HCT116 (cell line): ENCODE measurements at regions not wholly inside any gene's neighbourhood (a gene's known extent, or its start where the extent isn't known, plus 50 kb on each side); places are given as distances from the start of the nearest gene placed in this dataset.

Experiments used
- ATAC-seq: fragments of 200-7000 bp; cut with Tn5 transposase; 2 replicates; pipeline ENCODE4 v1.9.1; 2020; ENCODE audit warnings: mild to moderate bottlenecking, moderate library complexity
- BruUV-seq: library from RNA; stranded (reverse); fragments of 400-500 nt; replicated peaks from 2 replicates; lab custom pipeline; 2021; lab: Mats Ljungman, UMichigan
- CTCF ChIA-PET: fragments of 300-600 bp; sonication (Branson Sonifier 250); formaldehyde crosslinking; loops from one replicate; lab custom pipeline; 2021; ENCODE audit warnings: antibody characterized with exemption; lab: Charles Lee
- POLR2A ChIA-PET: fragments of 300-600, 350-600 bp; sonication (Branson Sonifier 250); formaldehyde crosslinking; loops from one replicate; lab custom pipeline; 2021; ENCODE audit warnings: antibody characterized with exemption; lab: Charles Lee
- RAD21 ChIA-PET, 2 experiments: fragments of 300-600 bp; sonication (Branson Sonifier 250); formaldehyde crosslinking; loops; one replicate each; lab custom pipeline; 2023; ENCODE audit warnings: low total read pairs in 2 of 2; ENCODE audit not compliant: uncharacterized antibody in 2 of 2, unreplicated experiment in 2 of 2, low non-redundant PET in 1 of 2; lab: Charles Lee
- DNase-seq: peaks from one replicate; pipeline ENCODE4 v3.0.0-alpha.2; 2010; ENCODE audit warnings: low read depth, low spot score
- H2AFZ ChIP-seq: fragments of 200-600 bp; shearing (Covaris generic), sonication (generic); 2 replicates; pipeline ENCODE4 v1.6.1; 2017; ENCODE audit warnings: low read depth, mixed run types, mixed read lengths, antibody characterized with exemption, low read length; ENCODE audit not compliant: poor library complexity, severe bottlenecking
- H3K27ac ChIP-seq: 2 replicates; pipeline ENCODE4 v1.5.1; 2012; ENCODE audit warnings: low read depth, low read length
- H3K27me3 ChIP-seq: fragments of 200-600 bp; sonication (generic); 2 replicates; pipeline ENCODE4 v1.6.1; 2016; ENCODE audit warnings: mixed run types, low read length, mixed read lengths; ENCODE audit not compliant: insufficient read depth
- H3K36me3 ChIP-seq, 2 experiments: fragments of 200-500 bp in 1 of 2; fragments of 200-600 bp in 1 of 2; sonication (Bioruptor generic) in 1 of 2; sonication (generic) in 1 of 2; 2 replicates each; pipeline versions ENCODE4 v1.5.1 to v1.6.1; 2014 to 2016; ENCODE audit warnings: low read length in 2 of 2, inconsistent platforms in 1 of 2, mixed read lengths in 1 of 2, mixed run types in 1 of 2; ENCODE audit not compliant: insufficient read depth in 2 of 2, control insufficient read depth in 1 of 2
- H3K4me1 ChIP-seq, 2 experiments: fragments of 200-600 bp in 1 of 2; sonication (generic) in 1 of 2; 2 replicates each; pipeline versions ENCODE4 v1.5.1 to v1.6.1; 2012 to 2017; ENCODE audit warnings: low read length in 2 of 2, inconsistent platforms in 1 of 2, mild to moderate bottlenecking in 1 of 2, mixed read lengths in 1 of 2, mixed run types in 1 of 2, moderate library complexity in 1 of 2; ENCODE audit not compliant: insufficient read depth in 2 of 2, control insufficient read depth in 1 of 2
- H3K4me2 ChIP-seq: fragments of 200-600 bp; sonication (generic); 2 replicates; pipeline ENCODE4 v1.6.1; 2017; ENCODE audit warnings: mixed run types, low read length, mixed read lengths
- H3K4me3 ChIP-seq, 2 experiments: fragments of 200-600 bp in 1 of 2; sonication (generic) in 1 of 2; replicated peaks in 1 of 2; 2 replicates each; pipeline ENCODE4 v1.5.1; 2011 to 2016; ENCODE audit warnings: low read length in 2 of 2, control low read depth in 1 of 2, low read depth in 1 of 2, mild to moderate bottlenecking in 1 of 2, mixed read lengths in 1 of 2, mixed run types in 1 of 2
- H3K79me2 ChIP-seq: fragments of 200-600 bp; sonication (generic); 2 replicates; pipeline ENCODE4 v1.6.1; 2017; ENCODE audit warnings: mild to moderate bottlenecking, mixed run types, low read length, moderate library complexity, mixed read lengths; ENCODE audit not compliant: insufficient read depth
- H3K9ac ChIP-seq: fragments of 200-600 bp; sonication (generic); 2 replicates; pipeline ENCODE4 v1.6.1; 2016; ENCODE audit warnings: low read length, mixed read lengths
- H3K9me2 ChIP-seq: fragments of 200-600 bp; sonication (generic), shearing (Covaris generic); 2 replicates; pipeline ENCODE4 v1.6.1; 2017; ENCODE audit warnings: mixed run types, mild to moderate bottlenecking, moderate library complexity; ENCODE audit not compliant: insufficient read depth
- H3K9me3 ChIP-seq, 2 experiments: fragments of 200-500 bp in 1 of 2; fragments of 200-600 bp in 1 of 2; sonication (Bioruptor generic) in 1 of 2; sonication (generic) in 1 of 2; 2 replicates each; pipeline ENCODE4 v1.6.1; 2014 to 2017; ENCODE audit warnings: low read length in 2 of 2, mixed read lengths in 2 of 2, inconsistent platforms in 1 of 2, low read depth in 1 of 2, mild to moderate bottlenecking in 1 of 2, mixed run types in 1 of 2, moderate library complexity in 1 of 2; ENCODE audit not compliant: control insufficient read depth in 1 of 2, insufficient read depth in 1 of 2
- H4K20me1 ChIP-seq: fragments of 200-600 bp; sonication (generic), shearing (Covaris generic); 2 replicates; pipeline ENCODE4 v1.6.1; 2017; ENCODE audit warnings: mixed run types, mild to moderate bottlenecking, moderate library complexity; ENCODE audit not compliant: insufficient read depth
- ATF3 ChIP-seq: IDR thresholded peaks from 2 replicates; pipeline ENCODE4 v1.6.1; 2012
- CBX3 ChIP-seq: IDR thresholded peaks from 2 replicates; pipeline ENCODE4 v1.6.1; 2012; ENCODE audit warnings: low read depth
- CEBPB ChIP-seq: IDR thresholded peaks from 2 replicates; pipeline ENCODE4 v1.6.1; 2012; ENCODE audit warnings: low read depth
- ELF1 ChIP-seq: IDR thresholded peaks from 2 replicates; pipeline ENCODE4 v1.6.1; 2012; ENCODE audit warnings: low read depth, borderline replicate concordance
- EZH2 ChIP-seq: fragments of 200-600 bp; sonication (generic); IDR thresholded peaks from 2 replicates; pipeline ENCODE4 v1.6.1; 2017; ENCODE audit warnings: antibody characterized with exemption, mixed run types
- EZH2phosphoT487 ChIP-seq: fragments of 200-600 bp; IDR thresholded peaks from 2 replicates; pipeline ENCODE4 v1.6.1; 2018; ENCODE audit warnings: antibody characterized with exemption, borderline replicate concordance
- FOSL1 ChIP-seq: IDR thresholded peaks from 2 replicates; pipeline ENCODE4 v1.6.1; 2012; ENCODE audit warnings: low read depth
- JUND ChIP-seq: IDR thresholded peaks from 2 replicates; pipeline ENCODE4 v1.6.1; 2012
- MAX ChIP-seq: IDR thresholded peaks from 2 replicates; pipeline ENCODE4 v1.6.1; 2012
- POLR2A ChIP-seq: IDR thresholded peaks from 2 replicates; pipeline ENCODE4 v1.7.0; 2011; ENCODE audit warnings: borderline replicate concordance; ENCODE audit not compliant: insufficient read depth, insufficient read length; ENCODE audit errors: extremely low read depth
- POLR2AphosphoS5 ChIP-seq: IDR thresholded peaks from 2 replicates; pipeline ENCODE4 v1.6.1; 2011; ENCODE audit warnings: mild to moderate bottlenecking, low read depth, low read length, moderate library complexity
- RAD21 ChIP-seq: IDR thresholded peaks from 2 replicates; pipeline ENCODE4 v1.6.1; 2012; ENCODE audit warnings: low read depth, mild to moderate bottlenecking
- REST ChIP-seq: IDR thresholded peaks from 2 replicates; pipeline ENCODE4 v1.6.1; 2012; ENCODE audit warnings: low read depth
- SP1 ChIP-seq: IDR thresholded peaks from 2 replicates; pipeline ENCODE4 v1.6.1; 2012; ENCODE audit warnings: low read depth
- SRF ChIP-seq: IDR thresholded peaks from 2 replicates; pipeline ENCODE4 v1.6.1; 2012; ENCODE audit warnings: low read depth
- YY1 ChIP-seq: IDR thresholded peaks from 2 replicates; pipeline ENCODE4 v1.6.1; 2011; ENCODE audit warnings: low read length, low read depth, moderate library complexity, mild to moderate bottlenecking; ENCODE audit not compliant: insufficient replicate concordance; ENCODE audit errors: extremely low read depth
- ZBTB33 ChIP-seq: IDR thresholded peaks from 2 replicates; pipeline ENCODE4 v1.6.1; 2011; ENCODE audit warnings: mild to moderate bottlenecking, low read length, moderate library complexity; ENCODE audit not compliant: insufficient replicate concordance; ENCODE audit errors: extremely low read depth
- ZFX ChIP-seq: fragments of 450-650 bp; IDR thresholded peaks from 2 replicates; pipeline ENCODE4 v1.6.1; 2017
- intact Hi-C: fragments of 100-400 bp; cut with micrococcal nuclease; formaldehyde crosslinking; loops from 2 replicates; pipeline ENCODE4 v1.10.0; 2022

- CTCF ChIA-PET: no interaction called here
- RAD21 ChIA-PET: no interaction called here
These were observed 280.6 kb downstream of the SMOC2 start for GRCh38 chr6:168721571-168721970.

GRCh38 chr6:168719901-168720300 lies 278.9 kb downstream of the SMOC2 start:
- H3K27me3 ChIP-seq: no peaks in the 10 kb centered on the region
- H3K79me2 ChIP-seq: no peaks in the 10 kb centered on the region
- H3K27ac ChIP-seq: no peak overlapping the region
- H3K9me2 ChIP-seq: no peaks in the 10 kb centered on the region
- intact Hi-C loops: no loop called here
- no peak for TF ChIP-seq ZFX
- no peak for TF ChIP-seq EZH2phosphoT487
- no peak for TF ChIP-seq CBX3
- TF ChIP-seq REST: no peak
- TF ChIP-seq JUND: no peak
- no peak for TF ChIP-seq ELF1
- no peak for TF ChIP-seq RAD21
- no peak for TF ChIP-seq POLR2AphosphoS5
- TF ChIP-seq MAX: no peak
- TF ChIP-seq POLR2A: no peak
- TF ChIP-seq ZBTB33: no peak
- no peak for TF ChIP-seq YY1
- TF ChIP-seq FOSL1: no peak
- no peak for TF ChIP-seq ATF3
- TF ChIP-seq SRF: no peak
- no peak for TF ChIP-seq EZH2
- TF ChIP-seq SP1: no peak
- no peak overlapping the region for H3K9ac ChIP-seq
- ChIA-PET RAD21 (no interaction called here), POLR2A (no interaction called here), CTCF (no interaction called here)
- H2AFZ ChIP-seq: no peak overlapping the region
- no peak for DNase-seq
- H3K4me1 ChIP-seq: no peaks in the 10 kb centered on the region
- no TSS peak for BruUV-seq
- H3K4me2 ChIP-seq: no peak overlapping the region
- no peaks in the 10 kb centered on the region for H3K36me3 ChIP-seq
- no peak for ATAC-seq
- no peaks in the 10 kb centered on the region for H3K9me3 ChIP-seq
- no peak overlapping the region for H3K4me3 ChIP-seq
- H4K20me1 ChIP-seq: no peaks in the 10 kb centered on the region

More at GRCh38 chr6:168721571-168721970, 280.6 kb downstream of the SMOC2 start:
- Histone ChIP-seq H3K79me2 (no peaks in the 10 kb centered on the region), H4K20me1 (no peaks in the 10 kb centered on the region), H3K4me3 (no peak overlapping the region), H3K36me3 (no peaks in the 10 kb centered on the region), H3K9ac (no peak overlapping the region), H3K27ac (no peak overlapping the region), H2AFZ (no peak overlapping the region), H3K4me2 (no peak overlapping the region), H3K27me3 (no peaks in the 10 kb centered on the region), H3K9me3 (no peaks in the 10 kb centered on the region), H3K9me2 (no peaks in the 10 kb centered on the region), H3K4me1 (no peaks in the 10 kb centered on the region)
- intact Hi-C loops: no loop called here
- POLR2A ChIA-PET: no interaction called here
- no peak for TF ChIP-seq EZH2phosphoT487
- TF ChIP-seq CEBPB: no peak
- DNase-seq (no peak), ATAC-seq (no peak)
- no TSS peak for BruUV-seq
